H1 (cell line): ENCODE measurements at regions not wholly inside any gene's neighbourhood (a gene's known extent, or its start where the extent isn't known, plus 50 kb on each side); places are given as distances from the start of the nearest gene placed in this dataset.

Source experiments
- CTCF ChIA-PET: fragments of 300-600 bp; sonication (Branson Sonifier 250); formaldehyde crosslinking; loops from one replicate; lab custom pipeline; 2021; ENCODE audit not compliant: partially characterized antibody; lab: Charles Lee
- POLR2A ChIA-PET: fragments of 300-600 bp; sonication (Branson Sonifier 250); formaldehyde crosslinking; loops from one replicate; lab custom pipeline; 2021; ENCODE audit warnings: inconsistent platforms; ENCODE audit not compliant: partially characterized antibody; lab: Charles Lee
- DNase-seq, 2 experiments: peaks; one replicate each; pipeline versions ENCODE4 v3.0.0 to v3.0.0-alpha.2; 2010 to 2022; ENCODE audit warnings: low spot score in 2 of 2, low read depth in 1 of 2, mixed read lengths in 1 of 2
- FAIRE-seq: peaks from 2 replicates; lab custom pipeline; 2011; peaks lifted over from hg19 to GRCh38; lab: Jason Lieb, UNC
- H2AFZ ChIP-seq: 2 replicates; pipeline ENCODE4 v1.8.1; 2012; ENCODE audit warnings: low read length, inconsistent platforms
- H2AK5ac ChIP-seq: 2 replicates; pipeline ENCODE4 v1.6.1; 2013; ENCODE audit warnings: low read depth, low read length
- H2BK120ac ChIP-seq: replicated peaks from 2 replicates; pipeline ENCODE3; 2013; ENCODE audit warnings: low read depth, low read length, inconsistent platforms
- H2BK12ac ChIP-seq: 2 replicates; pipeline ENCODE4 v1.6.1; 2013; ENCODE audit warnings: low read depth, low read length
- H2BK15ac ChIP-seq: 2 replicates; pipeline ENCODE4 v1.6.1; 2013; ENCODE audit warnings: low read length
- H2BK20ac ChIP-seq: 2 replicates; pipeline ENCODE4 v1.6.1; 2013; ENCODE audit warnings: low read length
- H2BK5ac ChIP-seq: 2 replicates; pipeline ENCODE4 v1.6.1; 2013; ENCODE audit warnings: low read depth, low read length
- H3K14ac ChIP-seq: 2 replicates; pipeline ENCODE4 v1.6.1; 2013; ENCODE audit warnings: inconsistent platforms; ENCODE audit not compliant: insufficient read length
- H3K18ac ChIP-seq: 2 replicates; pipeline ENCODE4 v1.6.1; 2013; ENCODE audit warnings: low read length; ENCODE audit errors: extremely low read depth
- H3K23ac ChIP-seq: 2 replicates; pipeline ENCODE4 v1.6.1; 2013; ENCODE audit warnings: inconsistent platforms; ENCODE audit not compliant: insufficient read length
- H3K23me2 ChIP-seq: 2 replicates; pipeline ENCODE4 v1.6.1; 2013; ENCODE audit warnings: low read depth, low read length
- H3K27ac ChIP-seq: 2 replicates; pipeline ENCODE4 v1.6.1; 2011; ENCODE audit warnings: low read depth, low read length, inconsistent platforms
- H3K27me3 ChIP-seq, 4 experiments: replicated peaks in 1 of 4; 1 replicate in 1 of 4; 2 replicates in 3 of 4; pipeline versions ENCODE4 v1.6.1 to v1.8.1; 2011 to 2013; ENCODE audit warnings: low read length in 3 of 4, mild to moderate bottlenecking in 3 of 4, inconsistent platforms in 2 of 4, mixed read lengths in 2 of 4, moderate library complexity in 1 of 4; ENCODE audit not compliant: control insufficient read depth in 3 of 4, insufficient read depth in 3 of 4; ENCODE audit errors: extremely low read depth in 1 of 4
- H3K36me3 ChIP-seq, 4 experiments: 2 replicates each; pipeline versions ENCODE4 v1.6.1 to v1.8.1; 2011 to 2013; ENCODE audit warnings: mild to moderate bottlenecking in 4 of 4, low read length in 3 of 4, moderate library complexity in 2 of 4, control low read depth in 1 of 4, inconsistent platforms in 1 of 4; ENCODE audit not compliant: insufficient read depth in 4 of 4, control insufficient read depth in 2 of 4
- H3K4ac ChIP-seq: replicated peaks from 2 replicates; pipeline ENCODE3; 2013; ENCODE audit warnings: low read length, low read depth, mixed read lengths, inconsistent platforms; ENCODE audit not compliant: insufficient read length
- H3K4me1 ChIP-seq, 4 experiments: replicated peaks in 1 of 4; 1 replicate in 1 of 4; 2 replicates in 3 of 4; pipeline versions ENCODE4 v1.6.1 to v1.8.1; 2011 to 2013; ENCODE audit warnings: low read length in 3 of 4, inconsistent platforms in 2 of 4, mixed read lengths in 1 of 4; ENCODE audit not compliant: insufficient read depth in 4 of 4, control insufficient read depth in 3 of 4
- H3K4me2 ChIP-seq, 2 experiments: 2 replicates each; pipeline versions ENCODE4 v1.6.1 to v1.8.1; 2011 to 2013; ENCODE audit warnings: low read depth in 2 of 2, low read length in 2 of 2, control low read depth in 1 of 2, inconsistent platforms in 1 of 2, mild to moderate bottlenecking in 1 of 2; ENCODE audit not compliant: insufficient read depth in 1 of 2
- H3K4me3 ChIP-seq, 4 experiments: fragments of 200-600, 300-600 bp in 1 of 4; sonication (generic), shearing (Covaris generic), sonication (Bioruptor Twin) in 1 of 4; 2 replicates each; pipeline versions ENCODE4 v1.5.1 to v1.8.1; 2011 to 2016; ENCODE audit warnings: low read length in 4 of 4, low read depth in 3 of 4, control low read depth in 2 of 4, inconsistent platforms in 2 of 4, mild to moderate bottlenecking in 2 of 4, mixed read lengths in 1 of 4, moderate library complexity in 1 of 4; ENCODE audit not compliant: insufficient read depth in 2 of 4; ENCODE audit errors: extremely low read depth in 1 of 4
- H3K56ac ChIP-seq: replicated peaks from 2 replicates; pipeline ENCODE3; 2013; ENCODE audit warnings: low read depth, mild to moderate bottlenecking, mixed read lengths, low read length, inconsistent platforms; ENCODE audit not compliant: insufficient read length
- H3K79me1 ChIP-seq: 2 replicates; pipeline ENCODE4 v1.6.1; 2013; ENCODE audit warnings: low read depth, low read length, control low read depth
- H3K79me2 ChIP-seq, 2 experiments: 2 replicates each; pipeline versions ENCODE4 v1.6.1 to v1.8.1; 2012 to 2013; ENCODE audit warnings: low read length in 2 of 2, mild to moderate bottlenecking in 2 of 2, inconsistent platforms in 1 of 2; ENCODE audit not compliant: insufficient read depth in 2 of 2, control insufficient read depth in 1 of 2
- H3K9ac ChIP-seq, 4 experiments: replicated peaks in 1 of 4; 1 replicate in 1 of 4; 2 replicates in 3 of 4; pipeline versions ENCODE4 v1.6.1 to v1.8.1; 2011 to 2013; ENCODE audit warnings: low read depth in 3 of 4, low read length in 3 of 4, control low read depth in 2 of 4, mild to moderate bottlenecking in 2 of 4, moderate library complexity in 2 of 4, inconsistent platforms in 1 of 4; ENCODE audit errors: extremely low read depth in 1 of 4
- H3K9me3 ChIP-seq, 2 experiments: 2 replicates each; pipeline versions ENCODE4 v1.6.1 to v1.8.1; 2012 to 2013; ENCODE audit warnings: mild to moderate bottlenecking in 2 of 2, moderate library complexity in 2 of 2, control low read depth in 1 of 2, inconsistent platforms in 1 of 2, low read depth in 1 of 2, low read length in 1 of 2, mixed read lengths in 1 of 2; ENCODE audit not compliant: insufficient read depth in 2 of 2
- H4K20me1 ChIP-seq, 2 experiments: replicated peaks in 1 of 2; 2 replicates each; pipeline versions ENCODE3 to v1.8.1; 2011 to 2013; ENCODE audit warnings: inconsistent platforms in 2 of 2, low read length in 2 of 2, mild to moderate bottlenecking in 1 of 2; ENCODE audit not compliant: insufficient read depth in 2 of 2, control insufficient read depth in 1 of 2
- H4K5ac ChIP-seq: 2 replicates; pipeline ENCODE4 v1.6.1; 2013; ENCODE audit warnings: low read length, low read depth, mixed read lengths, inconsistent platforms; ENCODE audit not compliant: insufficient read length
- H4K8ac ChIP-seq: 2 replicates; pipeline ENCODE4 v1.8.0; 2013; ENCODE audit warnings: mild to moderate bottlenecking, moderate library complexity, low read length, inconsistent platforms; ENCODE audit not compliant: insufficient read depth; ENCODE audit errors: extremely low read depth
- H4K91ac ChIP-seq: replicated peaks from 2 replicates; pipeline ENCODE3; 2013; ENCODE audit warnings: low read length, mixed read lengths, inconsistent platforms; ENCODE audit not compliant: insufficient read length
- ASH2L ChIP-seq: fragments of 200-600, 300-600 bp; sonication (generic); IDR thresholded peaks from one replicate; pipeline ENCODE4 v1.7.1; 2017; ENCODE audit warnings: low read length
- ATF2 ChIP-seq: IDR thresholded peaks from 2 replicates; pipeline ENCODE4 v1.6.1; 2012; ENCODE audit warnings: low read length, inconsistent platforms
- CBX8 ChIP-seq: fragments of 300-800, 300-1000 bp; sonication (generic); IDR thresholded peaks from 2 replicates; pipeline ENCODE4 v1.7.1; 2016; ENCODE audit warnings: low read depth, low read length, borderline replicate concordance
- CEBPB ChIP-seq: IDR thresholded peaks from 2 replicates; pipeline ENCODE4 v1.6.1; 2012; ENCODE audit warnings: low read depth, low read length
- EP300 ChIP-seq, 2 experiments: IDR thresholded peaks; 1 replicate in 1 of 2; 2 replicates in 1 of 2; pipeline ENCODE4 v1.6.1; 2011 to 2012; ENCODE audit warnings: low read depth in 2 of 2, low read length in 2 of 2, mild to moderate bottlenecking in 2 of 2, borderline replicate concordance in 1 of 2, inconsistent platforms in 1 of 2, moderate library complexity in 1 of 2
- EZH2 ChIP-seq: fragments of 200-600 bp; sonication (generic); IDR thresholded peaks from 2 replicates; pipeline ENCODE4 v1.7.1; 2012; ENCODE audit warnings: low read depth, mild to moderate bottlenecking, moderate library complexity, low read length, inconsistent platforms; ENCODE audit not compliant: severe bottlenecking
- HDAC6 ChIP-seq: IDR thresholded peaks from one replicate; pipeline ENCODE4 v1.7.1; 2012; ENCODE audit warnings: low read depth, mild to moderate bottlenecking, inconsistent platforms, low read length, moderate library complexity
- JUND ChIP-seq: IDR thresholded peaks from 2 replicates; pipeline ENCODE4 v1.6.1; 2011; ENCODE audit warnings: mild to moderate bottlenecking, improper control_type of control experiment, low read length
- KDM1A ChIP-seq: fragments of 200-600, 300-600 bp; sonication (generic); IDR thresholded peaks from 2 replicates; pipeline ENCODE4 v1.7.1; 2016; ENCODE audit warnings: mild to moderate bottlenecking, low read length, borderline replicate concordance
- NANOG ChIP-seq: IDR thresholded peaks from 2 replicates; pipeline ENCODE4 v1.6.1; 2011; ENCODE audit warnings: low read length, low read depth, mild to moderate bottlenecking, inconsistent platforms; ENCODE audit not compliant: insufficient read depth, poor library complexity, severe bottlenecking
- POLR2A ChIP-seq, 2 experiments: IDR thresholded peaks; 1 replicate in 1 of 2; 2 replicates in 1 of 2; pipeline ENCODE4 v1.6.1; 2011; ENCODE audit warnings: low read depth in 2 of 2, low read length in 2 of 2, mild to moderate bottlenecking in 2 of 2; ENCODE audit errors: control extremely low read depth in 1 of 2
- SIRT6 ChIP-seq: IDR thresholded peaks from one replicate; pipeline ENCODE4 v1.7.1; 2012; ENCODE audit warnings: low read length, inconsistent platforms
- SP2 ChIP-seq: IDR thresholded peaks from 2 replicates; pipeline ENCODE4 v1.6.1; 2012; ENCODE audit warnings: mild to moderate bottlenecking, low read length, inconsistent platforms
- TBP ChIP-seq: IDR thresholded peaks from 2 replicates; pipeline ENCODE4 v1.6.1; 2011; ENCODE audit warnings: low read depth, low read length, improper control_type of control experiment
- WGBS, 2 experiments: shearing (Covaris generic) in 1 of 2; methylation state at CpG; one replicate each; pipeline versions ENCODE4 v1.1.6 to v1.1.7; 2013 to 2015; ENCODE audit warnings: low lambda C conversion rate in 2 of 2, mixed read lengths in 2 of 2, inconsistent platforms in 1 of 2, low coverage in 1 of 2, missing lambda C conversion rate in 1 of 2; ENCODE audit not compliant: insufficient replicate concordance in 2 of 2, insufficient coverage in 1 of 2, insufficient read length in 1 of 2; ENCODE audit errors: extremely low coverage in 1 of 2, missing lambda C conversion rate in 1 of 2; 5-methylcytosine and 5-hydroxymethylcytosine counted together

DNA sequence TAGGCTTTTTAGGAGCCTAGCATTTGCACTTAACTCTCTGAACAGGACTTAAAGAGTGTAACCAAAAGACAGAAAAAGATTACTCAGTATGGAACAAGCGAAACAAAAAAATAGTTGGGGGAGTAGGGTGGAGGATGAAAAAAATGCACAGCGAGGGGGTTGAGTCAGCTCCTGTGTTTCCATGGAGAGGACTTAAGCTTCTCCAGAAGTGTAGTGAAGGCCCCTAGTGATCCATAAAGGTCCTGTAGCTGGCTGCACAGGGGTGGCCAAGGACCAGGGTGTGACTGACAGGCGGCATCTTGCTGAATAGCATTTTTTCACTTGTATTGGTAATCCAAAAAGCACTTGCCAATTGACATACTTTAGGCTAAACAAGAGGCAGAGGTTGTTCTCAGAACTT lies 533.9 kb downstream of the RFPL4B start:
- Histone ChIP-seq H3K56ac (no peak overlapping the region), H3K9me3 (no peaks in the 10 kb centered on the region; a peak in 1 of 4 replicates), H2BK5ac (no peak overlapping the region), H2BK15ac (no peak overlapping the region), H3K4ac (no peak overlapping the region), H2AK5ac (no peak overlapping the region), H2AFZ (no peak overlapping the region), H3K27me3 (no peaks in the 10 kb centered on the region), H3K27ac (no peak overlapping the region), H4K91ac (no peak overlapping the region), H3K9ac (no peak overlapping the region), H3K14ac (no peak overlapping the region), H3K4me3 (no peak overlapping the region), H3K36me3 (no peaks in the 10 kb centered on the region), H3K4me2 (no peak overlapping the region), H3K79me1 (no peaks in the 10 kb centered on the region), H4K20me1 (no peaks in the 10 kb centered on the region), H3K79me2 (no peaks in the 10 kb centered on the region), H3K23ac (no peak overlapping the region), H2BK120ac (no peak overlapping the region), H4K5ac (no peak overlapping the region), H3K23me2 (no peaks in the 10 kb centered on the region), H2BK20ac (no peak overlapping the region), H2BK12ac (no peak overlapping the region), H3K18ac (no peak overlapping the region), H3K4me1 (no peaks in the 10 kb centered on the region; a peak in 1 of 7 replicates), H4K8ac (no peak overlapping the region)
- WGBS, 2 experiments = 89% methylated on average over 3 of the region's 3 CpGs; no CpG with 5 or more reads in 1 of the 2 experiments
- CTCF ChIA-PET = no interaction called here
- DNase-seq (no peak), FAIRE-seq (no peak)
- POLR2A ChIA-PET = interaction anchor here (0.6 kb wide), 1 partner anchor 570 kb away, joined by 3 read pairs; no protein-coding TSS in a partner anchor
- TF ChIP-seq POLR2A (IDR thresholded peaks at IDR 0.05; ENCODE audit: control extremely low read depth in 1 of 2, low read depth in 2 of 2, low read length in 2 of 2) = no peak
- no peak for TF ChIP-seq CBX8
- no peak for TF ChIP-seq CEBPB
- TF ChIP-seq NANOG = no peak
- no peak for TF ChIP-seq EZH2
- no peak for TF ChIP-seq TBP
- TF ChIP-seq ASH2L = no peak
- no peak for TF ChIP-seq SIRT6
- no peak for TF ChIP-seq EP300 (IDR thresholded peaks at IDR 0.05; ENCODE audit: borderline replicate concordance in 1 of 2, low read depth in 2 of 2, low read length in 2 of 2)
- TF ChIP-seq JUND = no peak
- no peak for TF ChIP-seq ATF2
- no peak for TF ChIP-seq HDAC6
- TF ChIP-seq KDM1A = no peak
- TF ChIP-seq SP2 = no peak
